ENCODE measurements at regions not wholly inside any gene's neighbourhood (a gene's known extent, or its start where the extent isn't known, plus 50 kb on each side); places are given as distances from the start of the nearest gene placed in this dataset.

DNA sequence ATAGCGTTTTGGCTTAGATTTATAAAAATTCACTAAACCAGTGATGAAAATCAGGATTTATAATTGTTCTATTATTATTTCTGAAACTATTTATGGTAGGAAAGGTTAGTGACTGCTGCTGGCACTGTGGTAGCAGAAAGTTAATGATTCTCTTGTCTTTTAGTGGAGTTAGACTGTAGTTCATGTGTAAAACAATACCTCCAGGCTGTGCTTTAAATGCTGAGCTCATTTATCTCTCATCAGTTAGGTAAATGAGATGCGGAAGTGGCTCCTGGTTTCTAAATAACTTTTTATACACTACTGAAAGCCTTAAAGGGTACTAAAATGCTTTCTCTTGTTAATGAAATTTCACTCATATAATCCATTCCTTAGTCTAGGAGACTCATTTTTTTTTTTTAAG, 326.8 kb upstream of the POT1 start:
- TF ChIP-seq, protein P1, sequence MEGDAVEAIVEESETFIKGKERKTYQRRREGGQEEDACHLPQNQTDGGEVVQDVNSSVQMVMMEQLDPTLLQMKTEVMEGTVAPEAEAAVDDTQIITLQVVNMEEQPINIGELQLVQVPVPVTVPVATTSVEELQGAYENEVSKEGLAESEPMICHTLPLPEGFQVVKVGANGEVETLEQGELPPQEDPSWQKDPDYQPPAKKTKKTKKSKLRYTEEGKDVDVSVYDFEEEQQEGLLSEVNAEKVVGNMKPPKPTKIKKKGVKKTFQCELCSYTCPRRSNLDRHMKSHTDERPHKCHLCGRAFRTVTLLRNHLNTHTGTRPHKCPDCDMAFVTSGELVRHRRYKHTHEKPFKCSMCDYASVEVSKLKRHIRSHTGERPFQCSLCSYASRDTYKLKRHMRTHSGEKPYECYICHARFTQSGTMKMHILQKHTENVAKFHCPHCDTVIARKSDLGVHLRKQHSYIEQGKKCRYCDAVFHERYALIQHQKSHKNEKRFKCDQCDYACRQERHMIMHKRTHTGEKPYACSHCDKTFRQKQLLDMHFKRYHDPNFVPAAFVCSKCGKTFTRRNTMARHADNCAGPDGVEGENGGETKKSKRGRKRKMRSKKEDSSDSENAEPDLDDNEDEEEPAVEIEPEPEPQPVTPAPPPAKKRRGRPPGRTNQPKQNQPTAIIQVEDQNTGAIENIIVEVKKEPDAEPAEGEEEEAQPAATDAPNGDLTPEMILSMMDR (IDR thresholded peaks at IDR 0.05; ENCODE audit: low read depth, low read length), result no peak
- H3K4me3 ChIP-seq (replicated peaks in 1 of 2; ENCODE audit: low read depth in 2 of 2, low read length in 2 of 2), result no peak overlapping the region
- DNase-seq (ENCODE audit: low read depth in 2 of 2), result no peak

DNA sequence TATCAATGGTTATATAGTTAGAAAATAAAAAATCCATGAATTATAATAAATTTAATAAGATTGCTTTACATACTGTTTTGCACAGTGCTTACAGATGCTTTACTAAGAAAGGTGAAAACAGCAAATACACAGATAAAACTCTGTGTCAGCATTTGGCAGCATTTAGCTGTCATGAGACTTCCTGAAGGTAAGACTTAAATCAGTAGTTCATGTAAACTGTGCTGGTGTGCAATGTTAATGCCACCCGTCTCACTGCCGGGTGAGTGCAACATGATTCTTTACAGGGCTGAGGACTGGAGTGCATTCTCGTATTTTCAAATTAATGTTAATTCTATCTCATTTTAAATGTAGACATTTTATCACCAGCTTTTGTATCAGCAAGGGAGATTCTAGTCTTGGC, 326.2 kb upstream of the POT1 start:
- DNase-seq (ENCODE audit: low read depth in 2 of 2), result no peak
- TF ChIP-seq, protein P1 (IDR thresholded peaks at IDR 0.05; ENCODE audit: low read depth, low read length), result no peak

DNA sequence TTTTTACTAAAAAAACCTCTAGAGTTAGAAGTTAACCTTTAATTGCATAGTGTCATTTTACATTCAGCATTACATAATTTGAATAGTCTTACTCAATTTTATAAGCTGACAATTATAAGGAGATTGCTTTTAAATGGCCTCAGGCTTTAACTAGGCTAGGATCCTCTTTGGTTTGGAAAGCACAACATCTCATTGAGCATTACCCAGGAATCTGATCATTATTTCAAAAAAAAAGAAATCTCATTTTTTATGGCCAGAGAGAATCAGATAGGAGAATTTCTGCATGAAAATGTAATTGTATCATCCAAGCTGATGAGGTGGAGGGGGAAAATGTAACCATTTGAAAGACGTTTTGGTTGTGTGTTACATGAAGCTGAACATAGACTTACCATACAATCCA, 324.9 kb upstream of the POT1 start:
- H3K4me3 ChIP-seq (replicated peaks in 1 of 2; ENCODE audit: low read depth in 2 of 2, low read length in 2 of 2), result no peak overlapping the region
- no peak for DNase-seq (ENCODE audit: low read depth in 2 of 2)
- TF ChIP-seq, protein P1 (IDR thresholded peaks at IDR 0.05; ENCODE audit: low read depth, low read length), result no peak

More for the DNA sequence above, 326.2 kb upstream of the POT1 start:
- no peak overlapping the region for H3K4me3 ChIP-seq (replicated peaks in 1 of 2; ENCODE audit: low read depth in 2 of 2, low read length in 2 of 2)

DNA sequence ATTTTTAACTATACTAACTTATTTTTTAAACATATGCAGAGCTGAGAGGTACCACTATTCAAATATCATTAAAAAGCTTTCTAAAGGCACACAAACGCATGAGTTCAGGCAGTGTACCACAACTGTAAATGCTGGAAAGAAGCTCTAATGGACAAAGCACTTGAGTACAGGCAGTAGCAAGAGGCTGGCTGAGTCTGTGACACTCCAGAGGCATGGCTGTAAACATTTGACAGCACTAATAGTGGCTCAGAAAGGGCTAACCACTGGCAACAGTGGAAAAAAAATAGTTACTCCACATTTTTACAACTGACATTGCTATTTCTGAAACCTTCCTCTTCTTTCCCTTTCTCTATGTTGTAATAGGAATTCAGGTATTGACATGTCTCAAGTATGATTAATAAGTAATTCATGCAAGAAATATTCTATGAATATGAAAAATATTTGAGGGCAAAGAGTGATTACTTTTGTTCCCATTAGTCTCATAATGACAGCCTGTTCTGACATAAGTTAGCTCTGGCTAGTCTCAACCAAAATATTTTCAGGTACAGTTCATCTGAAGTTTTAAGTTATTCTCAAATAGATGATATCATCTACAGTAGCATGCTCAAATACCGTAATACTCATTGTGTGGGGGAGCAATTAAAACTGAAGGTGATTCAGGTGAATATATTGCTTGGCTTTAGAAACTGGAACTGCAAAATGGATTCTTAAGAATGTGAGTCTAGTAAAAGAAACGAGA, 324.0 kb upstream of the POT1 start:
- DNase-seq (ENCODE audit: low read depth in 2 of 2), result peak in 1 of 2 donors; percentile 1
- TF ChIP-seq, protein P1 (IDR thresholded peaks at IDR 0.05; ENCODE audit: low read depth, low read length), result no peak
- H3K4me3 ChIP-seq (replicated peaks in 1 of 2; ENCODE audit: low read depth in 2 of 2, low read length in 2 of 2), result no peak overlapping the region

DNA sequence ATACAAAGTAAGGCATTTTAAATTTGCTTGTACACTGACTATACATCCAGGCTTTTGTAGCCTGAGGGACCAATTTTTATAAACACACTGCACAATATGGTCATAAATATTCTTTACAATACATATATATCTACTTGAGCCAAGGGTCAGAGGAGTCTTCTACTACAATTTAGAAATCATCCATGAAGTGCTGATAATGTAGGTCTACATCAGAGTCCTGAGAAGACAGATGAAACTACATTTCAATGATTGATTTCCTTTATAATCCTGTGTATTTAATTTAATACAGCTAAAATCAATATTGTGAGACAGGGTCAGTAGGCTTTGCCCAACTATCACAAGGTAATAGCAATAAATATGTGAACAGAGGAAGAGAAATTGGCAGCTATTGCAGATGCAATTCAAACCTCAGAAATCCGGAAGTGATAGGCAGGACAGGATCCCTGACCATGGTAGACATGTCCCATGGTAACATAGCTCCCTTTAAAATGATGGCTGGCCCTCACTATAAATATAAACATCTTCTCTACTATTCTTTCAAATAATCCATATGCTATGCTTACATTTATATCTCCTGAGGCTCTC, 318.0 kb upstream of the POT1 start:
- H3K4me3 ChIP-seq (replicated peaks in 1 of 2; ENCODE audit: low read depth in 2 of 2, low read length in 2 of 2), result no peak overlapping the region
- DNase-seq (ENCODE audit: low read depth in 2 of 2), result no peak
- TF ChIP-seq, protein P1 (IDR thresholded peaks at IDR 0.05; ENCODE audit: low read depth, low read length), result no peak

DNA sequence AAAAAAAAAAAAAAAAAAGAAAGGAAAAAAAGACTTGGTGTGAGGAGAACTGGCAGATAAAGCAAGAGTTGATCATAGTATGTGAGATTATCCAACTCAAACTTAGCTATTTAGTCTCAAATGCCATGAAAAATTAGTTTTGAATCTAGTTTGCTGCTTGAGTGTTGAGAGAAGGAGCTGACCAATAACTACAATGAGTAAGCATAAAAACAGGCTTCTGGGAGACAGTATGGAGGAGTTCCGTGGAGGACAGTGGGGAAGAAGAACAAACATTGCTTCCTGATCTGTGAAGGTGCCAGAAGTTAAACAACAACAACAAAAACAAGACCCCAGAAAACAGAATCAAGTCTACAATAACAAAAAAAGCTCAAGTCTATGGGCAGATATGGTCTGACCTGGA, 317.1 kb upstream of the POT1 start:
- DNase-seq (ENCODE audit: low read depth in 2 of 2), result no peak
- no peak overlapping the region for H3K4me3 ChIP-seq (replicated peaks in 1 of 2; ENCODE audit: low read depth in 2 of 2, low read length in 2 of 2)
- TF ChIP-seq, protein P1 (IDR thresholded peaks at IDR 0.05; ENCODE audit: low read depth, low read length), result no peak

All from cardiac fibroblast (primary cell).